Stomach (tissue), 4 donors: ENCODE measurements at regions not wholly inside any gene's neighbourhood (a gene's known extent, or its start where the extent isn't known, plus 50 kb on each side); places are given as distances from the start of the nearest gene placed in this dataset.

ENCODE experiments used
- CTCF ChIP-seq, 7 experiments: fragments of 450-650 bp in 4 of 7; fragments of 200-600 bp in 3 of 7; sonication (generic) in 3 of 7; IDR thresholded peaks; one replicate each; pipeline ENCODE4 v1.5.1; 2016 to 2019; ENCODE audit warnings: antibody characterized with exemption in 7 of 7, control low read depth in 2 of 7, mild to moderate bottlenecking in 1 of 7
- EP300 ChIP-seq: sonication (generic); formaldehyde crosslinking; IDR thresholded peaks from one replicate; pipeline ENCODE4 v1.6.1; 2017; ENCODE audit warnings: antibody characterized with exemption
- POLR2A ChIP-seq, 4 donors: fragments of 450-650 bp; IDR thresholded peaks; one replicate each; pipeline ENCODE4 v1.6.1; 2016; ENCODE audit warnings: antibody characterized with exemption in 4 of 4, control low read depth in 2 of 4, mild to moderate bottlenecking in 1 of 4, moderate library complexity in 1 of 4
- POLR2AphosphoS5 ChIP-seq, 3 donors: sonication (generic); formaldehyde crosslinking; IDR thresholded peaks; one replicate each; pipeline ENCODE4 v1.6.1; 2016; ENCODE audit warnings: antibody characterized with exemption in 3 of 3

GRCh38 chr2:234329202-234329960 lies 167.5 kb downstream of the ARL4C start:
- TF ChIP-seq POLR2A (IDR thresholded peaks at IDR 0.05): no peak
- no peak for TF ChIP-seq CTCF (IDR thresholded peaks at IDR 0.05)
- TF ChIP-seq POLR2AphosphoS5 (IDR thresholded peaks at IDR 0.05): no peak
- TF ChIP-seq EP300: no peak
